ENCODE measurements at regions not wholly inside any gene's neighbourhood (a gene's known extent, or its start where the extent isn't known, plus 50 kb on each side); places are given as distances from the start of the nearest gene placed in this dataset.

GRCh38 chr13:22369840-22370239 is 699.0 kb downstream of the FGF9 start:
- TF ChIP-seq CTCF (IDR thresholded peaks at IDR 0.05) (no peak), POLR2AphosphoS5 (IDR thresholded peaks at IDR 0.05) (no peak), POLR2A (IDR thresholded peaks at IDR 0.05) (no peak), EP300 (IDR thresholded peaks at IDR 0.05) (no peak)
